ENCODE measurements at regions not wholly inside any gene's neighbourhood (a gene's known extent, or its start where the extent isn't known, plus 50 kb on each side); places are given as distances from the start of the nearest gene placed in this dataset.

GRCh38 chr5:9869616-9870288 is 239.6 kb upstream of the TAS2R1 start:
- TF ChIP-seq CTCF (IDR thresholded peaks at IDR 0.05) (no peak), POLR2A (IDR thresholded peaks at IDR 0.05) (no peak)

Data from right lobe of liver (tissue), 4 donors.